T-helper 1 cell (primary cell): ENCODE measurements at regions not wholly inside any gene's neighbourhood (a gene's known extent, or its start where the extent isn't known, plus 50 kb on each side); places are given as distances from the start of the nearest gene placed in this dataset.

Experiments used
- DNase-seq, 5 donors: peaks; one replicate each; pipeline ENCODE4 v3.0.0-alpha.2; 2012 to 2020

- no peak for DNase-seq
These were observed 411.4 kb downstream of the KCTD16 start for GRCh38 chr5:144582066-144582465.

GRCh38 chr5:144581044-144581443 lies 410.4 kb downstream of the KCTD16 start:
- DNase-seq: no peak

GRCh38 chr5:144577676-144578075 lies 407.0 kb downstream of the KCTD16 start:
- no peak for DNase-seq

DNA sequence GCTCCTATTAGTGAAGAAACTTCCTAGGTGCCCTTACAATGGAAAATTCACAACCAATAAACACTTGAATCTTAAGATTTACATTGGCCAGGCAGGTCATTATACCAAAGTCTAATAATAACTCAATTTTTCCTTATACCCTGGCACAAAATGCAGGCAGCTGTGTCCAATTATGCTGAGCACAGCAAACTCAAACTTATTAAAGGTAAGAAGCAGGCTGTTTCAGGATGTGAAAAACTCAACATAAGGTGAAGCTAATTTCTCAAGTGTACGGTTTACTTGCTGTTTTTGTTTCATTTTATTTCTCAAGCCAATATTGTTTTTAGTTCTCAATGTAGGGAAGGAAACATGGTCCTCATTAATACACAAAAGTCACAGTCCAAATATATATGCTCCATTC lies 405.1 kb downstream of the KCTD16 start:
- DNase-seq: no peak

DNA sequence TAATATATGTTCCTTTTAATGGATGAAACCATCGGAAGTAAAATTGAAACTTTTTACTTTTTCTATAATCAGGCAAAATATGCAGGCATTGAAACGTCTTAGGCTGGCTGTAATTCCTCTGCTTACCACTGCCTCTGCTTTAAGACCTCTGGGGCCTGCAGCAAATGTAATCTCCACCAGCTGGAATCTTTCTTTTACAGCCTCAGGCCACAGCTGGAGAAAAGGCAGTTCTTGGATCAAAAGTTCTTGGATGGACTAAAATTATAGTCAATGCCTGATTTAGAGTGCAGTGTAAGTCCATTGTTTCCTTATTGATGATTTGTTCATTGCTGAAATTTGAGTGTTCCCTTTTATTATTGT lies 396.7 kb downstream of the KCTD16 start:
- no peak for DNase-seq

GRCh38 chr5:144566747-144567420 lies 396.2 kb downstream of the KCTD16 start:
- no peak for DNase-seq

- no peak for DNase-seq
These were observed 378.9 kb downstream of the KCTD16 start for GRCh38 chr5:144549580-144549979.

DNA sequence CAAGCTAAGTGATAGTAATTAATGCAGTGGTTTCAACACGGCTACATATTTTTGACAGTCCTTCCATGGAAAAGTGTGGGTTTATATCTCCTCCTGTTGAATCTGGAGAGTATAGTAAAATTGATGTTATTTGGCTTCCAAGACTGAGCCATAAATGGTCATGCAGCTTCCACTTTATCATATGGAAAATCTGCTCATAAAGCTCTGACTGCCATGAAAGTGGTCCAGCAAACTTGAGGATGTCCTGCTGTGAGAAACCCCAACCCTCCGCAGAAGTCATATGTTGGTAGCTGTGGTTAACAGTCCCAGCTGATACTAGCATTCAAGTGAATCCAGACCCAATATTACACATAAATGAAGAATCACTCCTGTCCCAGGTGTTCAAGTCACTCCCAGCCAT lies 378.3 kb downstream of the KCTD16 start:
- DNase-seq: no peak

DNA sequence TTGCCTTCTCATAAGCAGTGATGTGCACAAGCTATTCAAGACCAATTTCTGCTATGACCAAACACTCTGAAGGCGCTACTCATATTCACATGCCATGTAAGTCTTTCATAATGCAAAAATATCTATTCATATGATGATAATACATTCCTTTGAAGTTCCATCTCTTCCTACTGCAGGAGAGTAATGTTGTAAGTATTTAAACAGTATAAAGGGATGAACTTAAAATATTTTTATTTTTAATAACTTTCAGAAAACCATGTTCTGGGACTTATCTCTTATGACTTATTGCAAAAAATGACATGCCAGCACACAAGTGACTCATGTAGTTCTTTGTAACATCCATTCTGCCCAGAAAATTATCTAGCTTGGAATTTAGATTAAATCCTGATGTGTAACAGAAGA lies 376.4 kb downstream of the KCTD16 start:
- no peak for DNase-seq

- no peak for DNase-seq
These were observed 368.2 kb downstream of the KCTD16 start for GRCh38 chr5:144538845-144539244.
